ENCODE measurements at regions not wholly inside any gene's neighbourhood (a gene's known extent, or its start where the extent isn't known, plus 50 kb on each side); places are given as distances from the start of the nearest gene placed in this dataset.

DNA sequence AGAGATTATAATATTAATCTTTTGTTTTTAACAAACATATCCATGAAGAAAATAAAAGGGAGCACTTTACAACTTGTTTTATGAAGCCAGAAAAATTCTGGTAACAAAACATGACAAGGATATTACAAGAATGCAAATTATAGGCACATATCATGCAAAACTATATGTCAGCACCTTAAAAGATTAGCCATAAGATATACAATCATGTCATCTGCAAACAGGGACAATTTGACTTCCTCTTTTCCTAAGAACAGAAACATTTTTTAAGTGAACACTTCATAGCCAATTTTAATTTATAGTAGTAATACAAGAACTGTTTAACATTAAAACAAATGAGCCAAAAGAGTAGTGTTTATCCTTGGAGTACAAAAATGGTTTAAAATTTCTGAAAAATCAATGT is 916.5 kb upstream of the CNTN5 start:
- no peak overlapping the region for H3K27ac Mint-ChIP-seq
- no peak for DNase-seq
- no peak overlapping the region for H3K4me3 Mint-ChIP-seq
- TF ChIP-seq CTCF (IDR thresholded peaks at IDR 0.05) = no peak
- H3K36me3 Mint-ChIP-seq (ENCODE audit: low read depth) = no peaks in the 10 kb centered on the region
- H3K9me3 Mint-ChIP-seq = no peaks in the 10 kb centered on the region
- no peaks in the 10 kb centered on the region; the same call in 1 of the 2 replicates for H3K4me1 Mint-ChIP-seq (ENCODE audit: low read depth)
- no peaks in the 10 kb centered on the region; the same call in 1 of the 2 replicates for H3K27me3 Mint-ChIP-seq (ENCODE audit: insufficient read depth)

GRCh38 chr11:98107736-98108135 is 913.0 kb upstream of the CNTN5 start:
- H3K4me3 Mint-ChIP-seq = no peak overlapping the region; the same call in 1 of the 2 replicates
- TF ChIP-seq CTCF (IDR thresholded peaks at IDR 0.05) = no peak
- H3K27ac Mint-ChIP-seq = no peak overlapping the region
- no peaks in the 10 kb centered on the region; the same call in 1 of the 2 replicates for H3K27me3 Mint-ChIP-seq (ENCODE audit: insufficient read depth)
- no peak for DNase-seq
- no peaks in the 10 kb centered on the region; the same call in 1 of the 2 replicates for H3K9me3 Mint-ChIP-seq
- no peaks in the 10 kb centered on the region; the same call in 1 of the 2 replicates for H3K4me1 Mint-ChIP-seq (ENCODE audit: low read depth)
- H3K36me3 Mint-ChIP-seq (ENCODE audit: low read depth) = no peaks in the 10 kb centered on the region; the same call in 1 of the 2 replicates

GRCh38 chr11:98110030-98110429 is 910.7 kb upstream of the CNTN5 start:
- Mint-ChIP-seq H3K4me1 (ENCODE audit: low read depth) (no peaks in the 10 kb centered on the region; the same call in 1 of the 2 replicates), H3K9me3 (no peaks in the 10 kb centered on the region; the same call in 1 of the 2 replicates), H3K36me3 (ENCODE audit: low read depth) (no peaks in the 10 kb centered on the region; the same call in 1 of the 2 replicates), H3K4me3 (no peak overlapping the region), H3K27ac (no peak overlapping the region), H3K27me3 (ENCODE audit: insufficient read depth) (no peaks in the 10 kb centered on the region; the same call in 1 of the 2 replicates)
- DNase-seq = no peak
- TF ChIP-seq CTCF (IDR thresholded peaks at IDR 0.05) = no peak

DNA sequence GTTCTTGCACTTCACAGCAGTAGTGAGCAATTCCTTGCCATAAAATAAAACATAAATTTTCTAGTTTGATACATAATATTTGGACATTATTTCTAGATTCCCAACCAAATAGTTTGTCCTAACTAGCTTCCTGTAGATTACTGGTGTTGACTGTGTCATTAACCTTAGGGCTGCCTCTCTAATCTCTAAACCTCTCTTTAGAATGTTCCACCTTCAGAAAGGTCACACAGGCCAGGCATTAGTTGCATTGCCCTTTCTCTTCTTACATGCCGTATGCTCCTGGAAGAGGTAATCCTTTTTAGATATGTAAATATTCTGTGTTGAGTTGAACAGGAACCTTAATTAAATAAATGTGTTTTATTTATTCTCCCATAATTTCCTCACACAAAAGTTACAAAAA is 904.9 kb upstream of the CNTN5 start:
- Mint-ChIP-seq H3K4me1 (ENCODE audit: low read depth) (no peaks in the 10 kb centered on the region), H3K4me3 (no peak overlapping the region), H3K9me3 (no peaks in the 10 kb centered on the region; the same call in 1 of the 2 replicates), H3K27ac (no peak overlapping the region), H3K27me3 (ENCODE audit: insufficient read depth) (peaks cover 1% of the 10 kb centered on the region; the same call in 1 of the 2 replicates), H3K36me3 (ENCODE audit: low read depth) (no peaks in the 10 kb centered on the region; the same call in 1 of the 2 replicates)
- TF ChIP-seq CTCF (IDR thresholded peaks at IDR 0.05) = no peak
- DNase-seq = no peak

DNA sequence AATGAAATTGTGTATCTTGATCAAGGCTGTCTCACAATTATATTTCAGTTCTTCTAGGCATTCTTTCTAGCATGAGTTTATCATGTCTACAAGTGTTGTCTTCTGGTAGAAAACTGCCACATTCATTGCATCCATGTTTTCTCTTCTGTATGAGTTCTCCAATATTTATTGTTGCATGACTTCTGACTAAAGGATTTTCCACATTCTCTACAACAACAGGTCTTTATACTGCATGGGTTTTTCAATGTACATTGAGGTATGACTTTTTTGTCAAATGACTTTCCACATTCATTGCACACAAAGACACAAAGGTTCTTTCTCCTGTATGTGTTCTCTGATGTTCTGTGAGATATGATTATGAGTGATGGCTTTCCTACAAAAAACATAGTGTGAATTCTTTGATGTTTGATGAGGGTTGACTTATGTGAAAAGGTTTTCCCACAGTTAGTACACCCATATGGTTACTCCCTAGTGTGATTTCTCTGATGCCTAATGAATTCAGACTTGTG is 890.6 kb upstream of the CNTN5 start:
- Mint-ChIP-seq H3K27ac (no peak overlapping the region), H3K4me1 (ENCODE audit: low read depth) (no peaks in the 10 kb centered on the region), H3K36me3 (ENCODE audit: low read depth) (peaks cover 16% of the 10 kb centered on the region; the same call in 1 of the 2 replicates), H3K9me3 (peaks cover 39% of the 10 kb centered on the region), H3K4me3 (no peak overlapping the region), H3K27me3 (ENCODE audit: insufficient read depth) (no peaks in the 10 kb centered on the region; the same call in 1 of the 2 replicates)
- TF ChIP-seq CTCF (IDR thresholded peaks at IDR 0.05) = no peak
- DNase-seq = no peak
